ENCODE measurements at regions not wholly inside any gene's neighbourhood (a gene's known extent, or its start where the extent isn't known, plus 50 kb on each side); places are given as distances from the start of the nearest gene placed in this dataset.

DNA sequence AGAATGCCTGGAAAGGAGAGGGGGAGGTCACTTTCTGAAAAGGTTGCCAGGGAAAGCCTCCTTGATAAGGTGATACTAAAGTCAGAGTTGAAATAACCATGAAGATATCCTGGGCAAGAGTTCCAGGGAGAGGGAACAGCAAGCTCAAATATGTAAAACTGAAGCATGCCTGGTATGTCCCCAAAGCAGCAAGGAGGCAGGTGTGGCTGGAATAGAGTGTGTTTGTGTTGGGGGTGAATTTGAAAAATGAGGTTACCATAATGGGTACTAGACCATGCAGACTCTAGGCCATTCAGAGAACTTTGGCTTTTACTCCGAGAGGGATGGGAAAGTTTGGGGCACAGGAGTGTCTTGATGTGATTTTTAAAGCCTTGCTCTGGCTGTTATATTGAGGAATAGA lies 66.7 kb upstream of the PTCSC3 start:
- no peak overlapping the region for H3K4me3 Mint-ChIP-seq
- Histone ChIP-seq H4K5ac (ENCODE audit: insufficient read length, low read depth, low read length) (no peak overlapping the region), H3K27me3 (ENCODE audit: insufficient read depth, low read length) (no peaks in the 10 kb centered on the region), H3K79me2 (ENCODE audit: insufficient read depth, low read length) (no peaks in the 10 kb centered on the region; the same call in 1 of the 2 replicates), H3K9ac (ENCODE audit: extremely low read depth, insufficient read length, low read length) (no peak overlapping the region), H2BK15ac (ENCODE audit: low read depth, low read length) (no peak overlapping the region), H3K56ac (ENCODE audit: insufficient read length, low read depth, low read length) (no peak overlapping the region), H4K20me1 (ENCODE audit: control insufficient read depth, insufficient read depth, insufficient read length) (no peaks in the 10 kb centered on the region), H2BK5ac (ENCODE audit: insufficient read length, low read length) (no peak overlapping the region), H3K9me3 (ENCODE audit: control insufficient read depth, low read depth, low read length) (no peaks in the 10 kb centered on the region), H2AK5ac (ENCODE audit: insufficient read length, low read length) (no peak overlapping the region), H2BK20ac (ENCODE audit: low read depth, low read length, poor library complexity, severe bottlenecking) (no peak overlapping the region), H3K4me1 (ENCODE audit: insufficient read depth, low read length) (no peaks in the 10 kb centered on the region; the same call in 1 of the 2 replicates), H3K4ac (ENCODE audit: low read depth, low read length) (no peak overlapping the region), H2BK120ac (ENCODE audit: low read depth, low read length, poor library complexity, severe bottlenecking) (no peak overlapping the region), H2BK12ac (ENCODE audit: insufficient read length, low read depth, low read length) (no peak overlapping the region), H4K91ac (ENCODE audit: insufficient read length, low read depth, low read length) (no peak overlapping the region), H3K79me1 (ENCODE audit: insufficient read depth, low read depth, low read length, poor library complexity, severe bottlenecking) (no peaks in the 10 kb centered on the region), H3K18ac (ENCODE audit: insufficient read length, low read depth, low read length) (no peak overlapping the region), H3K23ac (ENCODE audit: insufficient read length, low read depth, low read length) (no peak overlapping the region), H3K23me2 (ENCODE audit: insufficient read length, low read depth, low read length, poor library complexity, severe bottlenecking) (no peaks in the 10 kb centered on the region), H2AFZ (ENCODE audit: low read length) (no peak overlapping the region), H4K8ac (replicated peaks; ENCODE audit: insufficient read length, low read depth, low read length) (no peak overlapping the region), H3K14ac (ENCODE audit: insufficient read depth, low read length) (no peak overlapping the region), H3T11ph (ENCODE audit: low read length) (no peak overlapping the region), H3K4me2 (ENCODE audit: insufficient read depth, insufficient read length, low read length) (peak overlapping the region; percentile 24), H3K27ac (ENCODE audit: insufficient read length, low read depth, low read length) (no peak overlapping the region)
- peak overlapping the region in 2 of 3 experiments; percentile 34 to 41; a peak in 3 of 7 replicates for H3K27ac Mint-ChIP-seq
- H3K9me3 Mint-ChIP-seq = peaks cover 5 to 7% of the 10 kb centered on the region in 2 experiments; a peak in 4 of 5 replicates
- DNase-seq = peak; percentile 34
- H3K27me3 Mint-ChIP-seq (ENCODE audit: low read depth) = no peaks in the 10 kb centered on the region; the same call in 1 of the 2 replicates
- TF ChIP-seq, protein P1, sequence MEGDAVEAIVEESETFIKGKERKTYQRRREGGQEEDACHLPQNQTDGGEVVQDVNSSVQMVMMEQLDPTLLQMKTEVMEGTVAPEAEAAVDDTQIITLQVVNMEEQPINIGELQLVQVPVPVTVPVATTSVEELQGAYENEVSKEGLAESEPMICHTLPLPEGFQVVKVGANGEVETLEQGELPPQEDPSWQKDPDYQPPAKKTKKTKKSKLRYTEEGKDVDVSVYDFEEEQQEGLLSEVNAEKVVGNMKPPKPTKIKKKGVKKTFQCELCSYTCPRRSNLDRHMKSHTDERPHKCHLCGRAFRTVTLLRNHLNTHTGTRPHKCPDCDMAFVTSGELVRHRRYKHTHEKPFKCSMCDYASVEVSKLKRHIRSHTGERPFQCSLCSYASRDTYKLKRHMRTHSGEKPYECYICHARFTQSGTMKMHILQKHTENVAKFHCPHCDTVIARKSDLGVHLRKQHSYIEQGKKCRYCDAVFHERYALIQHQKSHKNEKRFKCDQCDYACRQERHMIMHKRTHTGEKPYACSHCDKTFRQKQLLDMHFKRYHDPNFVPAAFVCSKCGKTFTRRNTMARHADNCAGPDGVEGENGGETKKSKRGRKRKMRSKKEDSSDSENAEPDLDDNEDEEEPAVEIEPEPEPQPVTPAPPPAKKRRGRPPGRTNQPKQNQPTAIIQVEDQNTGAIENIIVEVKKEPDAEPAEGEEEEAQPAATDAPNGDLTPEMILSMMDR (conservative IDR thresholded peaks at IDR 0.05) = no peak
- WGBS (ENCODE audit: extremely low coverage, insufficient read length, low lambda C conversion rate) = no CpG with 5 or more reads among the region's 1 CpG
- H3K36me3 Mint-ChIP-seq (ENCODE audit: insufficient read depth in 1 of 3, low read depth in 3 of 3) = no peaks in the 10 kb centered on the region; a peak in 2 of 7 replicates
- peaks cover 38 to 42% of the 10 kb centered on the region in 2 experiments for H3K4me1 Mint-ChIP-seq

Measured in H9 (cell line).